ENCODE measurements at regions not wholly inside any gene's neighbourhood (a gene's known extent, or its start where the extent isn't known, plus 50 kb on each side); places are given as distances from the start of the nearest gene placed in this dataset.

DNA sequence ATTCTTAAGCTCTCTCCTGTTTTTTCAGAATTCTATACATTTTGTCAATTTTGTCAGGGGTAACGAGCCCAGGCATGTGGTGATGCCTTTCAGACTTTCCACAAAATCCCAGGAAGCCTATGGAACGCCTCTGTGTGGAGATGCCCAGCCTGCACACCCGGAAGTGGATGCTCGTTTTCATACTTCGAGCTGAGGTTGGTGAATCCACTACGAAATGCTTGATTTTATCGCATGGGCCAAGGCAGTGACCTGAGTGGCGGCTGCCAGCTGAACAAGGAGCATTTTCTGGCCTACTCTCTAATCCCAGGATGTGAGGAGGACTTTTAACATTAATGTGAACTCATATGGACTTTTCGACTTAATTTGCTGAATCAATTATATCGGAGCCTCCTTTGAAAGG is 426.7 kb upstream of the B3GAT1 start:
- Histone ChIP-seq H3K9ac (ENCODE audit: low read length) (no peak overlapping the region), H3K36me3 (ENCODE audit: control insufficient read depth, insufficient read depth, low read length) (no peaks in the 10 kb centered on the region), H3K4me1 (ENCODE audit: control insufficient read depth, insufficient read depth, low read length) (no peaks in the 10 kb centered on the region), H3K27me3 (ENCODE audit: control insufficient read depth, insufficient read depth, low read length) (peaks cover 4% of the 10 kb centered on the region), H3K4me3 (ENCODE audit: low read length) (no peak overlapping the region), H3K27ac (ENCODE audit: low read depth, low read length) (no peak overlapping the region)

DNA sequence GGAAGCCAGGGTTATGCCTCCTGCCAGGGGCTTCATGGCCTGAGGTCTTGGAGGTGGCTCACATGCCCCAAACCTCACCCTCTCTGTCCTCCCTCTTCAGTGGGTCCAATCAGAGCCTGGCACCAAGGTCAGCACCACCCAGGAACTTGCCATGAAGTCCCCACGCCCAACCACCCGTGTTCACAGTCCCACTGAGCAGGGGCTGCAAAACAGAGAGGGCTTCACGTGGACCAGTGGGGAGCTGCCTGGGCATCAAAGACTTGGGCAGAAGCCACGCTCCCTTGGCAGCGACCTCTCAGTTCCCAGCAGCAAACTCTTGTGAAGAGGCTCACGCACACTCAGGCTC is 425.8 kb upstream of the B3GAT1 start:
- Histone ChIP-seq H3K27ac (ENCODE audit: low read depth, low read length) (no peak overlapping the region), H3K27me3 (ENCODE audit: control insufficient read depth, insufficient read depth, low read length) (peaks cover 4% of the 10 kb centered on the region), H3K4me3 (ENCODE audit: low read length) (no peak overlapping the region), H3K4me1 (ENCODE audit: control insufficient read depth, insufficient read depth, low read length) (no peaks in the 10 kb centered on the region), H3K9ac (ENCODE audit: low read length) (no peak overlapping the region), H3K36me3 (ENCODE audit: control insufficient read depth, insufficient read depth, low read length) (no peaks in the 10 kb centered on the region)

DNA sequence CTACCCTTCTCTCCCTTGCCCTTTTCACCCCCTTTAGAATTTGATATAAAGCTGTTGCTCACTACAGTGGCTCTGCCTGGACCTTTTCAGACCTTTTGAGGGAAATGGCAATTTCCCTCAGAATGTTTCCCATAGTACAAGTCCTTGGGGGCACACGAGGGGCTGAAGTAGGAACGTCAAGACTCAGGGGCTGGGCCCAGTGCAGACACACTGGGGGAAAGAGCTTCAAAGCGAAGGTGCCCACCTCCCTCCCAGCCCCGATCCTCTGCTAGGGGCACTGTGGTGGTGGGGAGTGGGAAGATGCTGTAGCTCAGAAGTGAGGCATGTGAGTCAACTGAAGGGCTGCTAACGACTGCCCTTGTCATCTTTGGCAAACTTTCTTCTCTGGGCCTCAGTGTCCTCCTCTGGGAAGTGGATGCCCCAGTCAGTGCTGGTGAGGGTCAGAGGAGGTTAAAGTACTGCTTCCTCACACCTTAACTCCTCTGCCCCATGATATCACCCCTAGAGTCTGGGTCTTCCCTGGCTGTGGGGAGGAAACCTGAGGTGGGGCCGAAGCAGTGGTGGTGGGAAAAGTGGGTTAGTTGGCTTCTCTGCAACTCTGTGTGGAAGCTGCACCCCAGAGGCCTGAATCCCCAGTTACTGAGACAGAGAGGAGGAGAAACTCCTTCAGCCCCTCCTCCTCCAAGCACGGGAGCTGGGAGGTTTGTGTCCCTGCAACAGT is 425.3 kb upstream of the B3GAT1 start:
- Histone ChIP-seq H3K4me1 (ENCODE audit: control insufficient read depth, insufficient read depth, low read length) (no peaks in the 10 kb centered on the region), H3K27me3 (ENCODE audit: control insufficient read depth, insufficient read depth, low read length) (peaks cover 4% of the 10 kb centered on the region), H3K9ac (ENCODE audit: low read length) (no peak overlapping the region), H3K27ac (ENCODE audit: low read depth, low read length) (no peak overlapping the region), H3K4me3 (ENCODE audit: low read length) (no peak overlapping the region), H3K36me3 (ENCODE audit: control insufficient read depth, insufficient read depth, low read length) (no peaks in the 10 kb centered on the region)

DNA sequence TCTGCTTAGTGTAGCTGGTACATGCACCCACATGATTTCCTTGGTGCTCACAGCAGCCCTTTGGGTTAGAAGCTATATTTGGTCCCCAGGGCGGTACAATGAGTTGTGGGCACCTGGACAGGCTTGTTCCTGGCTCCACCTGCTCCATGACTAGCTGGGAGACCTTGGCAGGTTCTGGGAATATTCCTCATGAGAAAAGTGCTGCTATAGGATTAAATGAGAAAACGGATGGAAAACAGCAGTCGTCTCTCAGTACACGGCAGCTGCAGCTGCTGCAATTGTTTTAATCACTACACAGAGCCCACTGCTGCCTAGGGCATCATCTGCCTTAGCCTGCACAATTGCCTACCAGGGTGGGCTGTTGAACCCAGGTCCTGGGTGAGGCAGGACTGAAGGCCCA is 424.5 kb upstream of the B3GAT1 start:
- Histone ChIP-seq H3K4me1 (ENCODE audit: control insufficient read depth, insufficient read depth, low read length) (no peaks in the 10 kb centered on the region), H3K27ac (ENCODE audit: low read depth, low read length) (no peak overlapping the region), H3K9ac (ENCODE audit: low read length) (no peak overlapping the region), H3K36me3 (ENCODE audit: control insufficient read depth, insufficient read depth, low read length) (no peaks in the 10 kb centered on the region), H3K27me3 (ENCODE audit: control insufficient read depth, insufficient read depth, low read length) (peaks cover 4% of the 10 kb centered on the region), H3K4me3 (ENCODE audit: low read length) (no peak overlapping the region)

DNA sequence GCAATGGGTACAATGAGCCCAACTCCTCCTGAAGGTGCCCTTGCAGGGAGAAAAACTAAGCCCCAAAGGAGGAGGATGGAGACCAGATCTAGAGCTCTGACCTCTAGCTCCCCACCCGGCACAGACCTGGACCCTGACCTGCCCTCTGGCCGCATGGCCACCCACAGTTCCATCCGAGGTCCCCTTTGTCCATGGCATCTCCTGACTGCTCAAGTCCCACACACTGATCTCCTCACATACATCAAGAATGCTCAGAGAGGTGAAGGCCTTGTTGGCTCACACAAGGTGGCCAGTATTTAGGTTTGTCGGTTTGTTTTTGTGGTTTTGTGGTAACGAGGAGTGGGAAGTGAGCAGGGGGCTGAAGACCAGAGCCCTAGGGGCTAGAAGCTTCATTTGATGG is 423.5 kb upstream of the B3GAT1 start:
- Histone ChIP-seq H3K27me3 (ENCODE audit: control insufficient read depth, insufficient read depth, low read length) (no peaks in the 10 kb centered on the region), H3K27ac (ENCODE audit: low read depth, low read length) (no peak overlapping the region)

DNA sequence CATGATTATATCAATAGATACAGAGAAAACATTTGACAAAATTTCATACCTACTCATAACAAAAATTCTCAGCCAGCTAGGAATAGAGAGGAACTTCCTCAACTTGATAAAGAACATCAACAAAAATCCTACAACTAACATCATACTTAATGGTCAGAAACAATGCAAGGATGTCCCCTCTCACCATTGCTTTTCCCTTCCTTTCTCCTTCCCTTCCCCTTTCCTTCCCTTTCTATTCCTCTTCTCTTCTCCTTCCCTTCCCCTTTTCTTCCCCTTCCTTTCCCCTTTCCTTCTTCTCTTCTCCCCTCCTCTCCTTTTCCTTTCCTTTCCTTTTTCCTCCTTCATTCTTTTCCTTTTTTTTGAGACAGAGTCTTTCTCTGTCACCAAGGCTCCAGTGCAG is 418.3 kb upstream of the B3GAT1 start:
- Histone ChIP-seq H3K9ac (ENCODE audit: low read length) (no peak overlapping the region), H3K27ac (ENCODE audit: low read depth, low read length) (no peak overlapping the region), H3K4me3 (ENCODE audit: low read length) (no peak overlapping the region), H3K36me3 (ENCODE audit: control insufficient read depth, insufficient read depth, low read length) (no peaks in the 10 kb centered on the region), H3K4me1 (ENCODE audit: control insufficient read depth, insufficient read depth, low read length) (no peaks in the 10 kb centered on the region), H3K27me3 (ENCODE audit: control insufficient read depth, insufficient read depth, low read length) (no peaks in the 10 kb centered on the region)

More for the DNA sequence above, 423.5 kb upstream of the B3GAT1 start:
- no peaks in the 10 kb centered on the region for H3K4me1 ChIP-seq (ENCODE audit: control insufficient read depth, insufficient read depth, low read length)
- no peak overlapping the region for H3K9ac ChIP-seq (ENCODE audit: low read length)
- H3K4me3 ChIP-seq (ENCODE audit: low read length): no peak overlapping the region
- H3K36me3 ChIP-seq (ENCODE audit: control insufficient read depth, insufficient read depth, low read length): no peaks in the 10 kb centered on the region

DNA sequence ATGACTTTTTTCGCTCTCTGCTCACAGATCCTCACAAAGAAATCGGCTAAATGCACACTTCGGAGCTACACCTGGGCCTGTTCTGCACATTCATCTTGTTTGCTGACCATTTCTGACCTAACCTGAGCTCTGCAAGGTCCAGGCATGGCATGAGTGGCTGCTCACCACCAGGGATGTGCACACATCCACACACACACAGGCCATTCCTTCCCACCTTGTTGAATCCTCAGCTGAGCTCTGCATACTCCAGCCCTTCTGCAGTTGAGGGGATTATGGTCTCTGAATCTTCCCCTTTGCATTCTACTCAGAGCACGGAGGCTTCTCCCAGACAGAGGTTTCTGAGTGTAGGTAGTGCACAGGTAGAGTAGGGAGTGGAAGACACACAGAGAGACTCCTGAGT is 411.9 kb upstream of the B3GAT1 start:
- H3K9ac ChIP-seq (ENCODE audit: low read length): no peak overlapping the region
- no peaks in the 10 kb centered on the region for H3K36me3 ChIP-seq (ENCODE audit: control insufficient read depth, insufficient read depth, low read length)
- H3K4me1 ChIP-seq (ENCODE audit: control insufficient read depth, insufficient read depth, low read length): no peaks in the 10 kb centered on the region
- H3K27me3 ChIP-seq (ENCODE audit: control insufficient read depth, insufficient read depth, low read length): peaks cover 4% of the 10 kb centered on the region
- H3K27ac ChIP-seq (ENCODE audit: low read depth, low read length): no peak overlapping the region
- H3K4me3 ChIP-seq (ENCODE audit: low read length): no peak overlapping the region

DNA sequence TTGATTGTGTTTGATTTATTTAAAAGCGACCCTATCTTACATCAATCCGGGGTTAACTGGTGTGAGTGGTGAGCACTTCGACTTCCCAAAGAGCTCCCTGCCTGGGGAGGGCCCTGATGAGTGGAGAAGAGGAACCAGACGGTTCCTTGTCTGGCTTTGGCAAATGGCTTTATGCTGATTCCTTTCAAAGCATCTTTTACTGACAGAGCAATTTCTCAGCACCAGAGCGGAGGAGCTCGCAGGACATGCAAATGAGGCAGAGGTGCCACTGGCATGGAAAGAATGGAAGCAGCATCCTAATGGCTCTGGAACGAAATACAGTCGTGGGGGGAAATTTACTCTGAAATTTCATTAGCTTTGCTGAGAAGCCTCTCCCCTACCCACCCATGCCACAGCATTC is 410.9 kb upstream of the B3GAT1 start:
- no peaks in the 10 kb centered on the region for H3K36me3 ChIP-seq (ENCODE audit: control insufficient read depth, insufficient read depth, low read length)
- peaks cover 4% of the 10 kb centered on the region for H3K27me3 ChIP-seq (ENCODE audit: control insufficient read depth, insufficient read depth, low read length)
- no peak overlapping the region for H3K9ac ChIP-seq (ENCODE audit: low read length)
- no peaks in the 10 kb centered on the region for H3K4me1 ChIP-seq (ENCODE audit: control insufficient read depth, insufficient read depth, low read length)
- H3K4me3 ChIP-seq (ENCODE audit: low read length): no peak overlapping the region
- no peak overlapping the region for H3K27ac ChIP-seq (ENCODE audit: low read depth, low read length)

DNA sequence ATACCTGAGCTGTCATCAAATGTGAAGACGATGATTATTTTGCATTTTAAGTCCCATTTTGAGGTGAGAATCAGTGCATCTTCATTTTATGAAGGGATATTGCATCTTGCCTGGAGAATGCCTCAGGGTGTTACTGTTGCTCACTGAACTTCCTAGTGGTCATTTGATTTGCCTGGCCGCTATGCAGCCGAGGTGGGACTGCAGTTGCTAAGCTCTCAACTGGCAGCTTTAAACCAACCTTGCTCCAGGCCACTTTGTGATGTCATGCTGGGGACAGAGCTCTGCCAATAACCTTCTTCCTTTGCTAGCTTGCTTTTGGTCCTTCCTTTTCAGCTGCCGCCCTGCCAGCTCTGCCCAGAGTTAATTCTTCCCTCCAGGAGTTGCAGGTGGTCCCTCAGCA is 409.4 kb upstream of the B3GAT1 start:
- Histone ChIP-seq H3K27me3 (ENCODE audit: control insufficient read depth, insufficient read depth, low read length) (peaks cover 4% of the 10 kb centered on the region), H3K4me1 (ENCODE audit: control insufficient read depth, insufficient read depth, low read length) (no peaks in the 10 kb centered on the region), H3K36me3 (ENCODE audit: control insufficient read depth, insufficient read depth, low read length) (no peaks in the 10 kb centered on the region), H3K27ac (ENCODE audit: low read depth, low read length) (no peak overlapping the region), H3K4me3 (ENCODE audit: low read length) (no peak overlapping the region), H3K9ac (ENCODE audit: low read length) (no peak overlapping the region)

DNA sequence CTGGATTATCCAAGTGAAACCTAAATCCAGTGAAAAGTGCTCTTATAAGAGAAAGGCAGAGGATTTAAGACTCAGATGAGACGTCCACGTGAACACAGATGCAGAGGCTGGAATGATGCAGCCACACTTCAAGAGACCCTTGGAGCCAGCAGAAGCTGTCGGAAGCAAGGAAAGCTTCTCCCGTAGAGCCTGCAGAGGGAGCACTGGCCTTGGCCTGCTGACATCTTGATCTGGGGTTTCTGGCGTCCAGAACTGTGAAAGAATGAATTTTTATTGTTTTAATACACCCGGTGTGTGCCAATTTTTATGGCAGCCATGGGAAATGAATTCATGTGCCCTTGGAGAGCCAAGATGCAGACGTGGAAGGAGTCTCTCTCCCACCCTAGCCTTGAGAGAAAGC is 407.0 kb upstream of the B3GAT1 start:
- Histone ChIP-seq H3K4me3 (ENCODE audit: low read length) (no peak overlapping the region), H3K27ac (ENCODE audit: low read depth, low read length) (no peak overlapping the region), H3K36me3 (ENCODE audit: control insufficient read depth, insufficient read depth, low read length) (no peaks in the 10 kb centered on the region), H3K9ac (ENCODE audit: low read length) (no peak overlapping the region), H3K4me1 (ENCODE audit: control insufficient read depth, insufficient read depth, low read length) (no peaks in the 10 kb centered on the region), H3K27me3 (ENCODE audit: control insufficient read depth, insufficient read depth, low read length) (peaks cover 3% of the 10 kb centered on the region)

DNA sequence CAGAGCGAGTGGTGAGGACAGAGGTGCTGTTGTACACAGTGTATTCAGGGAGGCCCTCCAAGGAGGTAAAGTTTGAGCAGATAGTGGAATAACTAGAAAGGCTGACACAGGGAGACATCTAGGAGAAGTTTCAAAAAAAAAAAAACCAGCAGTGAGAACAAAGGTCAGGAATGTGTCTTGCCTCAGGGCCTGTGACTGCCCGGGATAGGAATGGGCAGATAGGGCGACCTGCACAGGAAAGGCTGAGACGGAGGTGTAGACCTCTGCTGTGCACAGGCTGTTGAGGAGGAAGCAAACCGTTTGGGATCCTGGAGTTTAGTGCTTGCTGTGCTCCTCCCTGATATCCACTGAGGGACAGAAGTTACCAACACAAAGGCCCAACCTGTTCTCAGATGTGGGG is 406.5 kb upstream of the B3GAT1 start:
- no peak overlapping the region for H3K27ac ChIP-seq (ENCODE audit: low read depth, low read length)
- no peak overlapping the region for H3K9ac ChIP-seq (ENCODE audit: low read length)
- no peaks in the 10 kb centered on the region for H3K27me3 ChIP-seq (ENCODE audit: control insufficient read depth, insufficient read depth, low read length)
- no peaks in the 10 kb centered on the region for H3K36me3 ChIP-seq (ENCODE audit: control insufficient read depth, insufficient read depth, low read length)
- H3K4me1 ChIP-seq (ENCODE audit: control insufficient read depth, insufficient read depth, low read length): no peaks in the 10 kb centered on the region
- H3K4me3 ChIP-seq (ENCODE audit: low read length): no peak overlapping the region

DNA sequence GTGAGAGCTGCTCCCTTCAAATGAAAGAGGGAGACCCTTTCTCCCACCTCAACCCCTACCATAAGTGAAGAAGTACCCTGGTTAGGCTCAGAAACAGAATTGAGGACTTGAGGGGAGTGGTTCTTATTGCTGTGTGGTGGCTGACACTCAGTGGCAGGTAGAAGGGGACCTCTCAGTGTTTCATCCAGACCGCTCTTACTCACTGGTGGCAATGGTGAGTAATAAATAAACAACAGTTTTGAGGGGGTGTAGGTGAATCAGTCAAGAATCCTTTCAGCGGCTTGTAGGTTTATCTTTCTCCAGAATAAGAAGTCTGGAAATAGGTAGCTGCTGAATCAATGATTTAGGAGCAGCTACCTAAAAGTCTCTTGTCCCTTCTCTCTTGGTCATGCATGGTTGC is 403.4 kb upstream of the B3GAT1 start:
- no peaks in the 10 kb centered on the region for H3K36me3 ChIP-seq (ENCODE audit: control insufficient read depth, insufficient read depth, low read length)
- no peak overlapping the region for H3K27ac ChIP-seq (ENCODE audit: low read depth, low read length)
- no peak overlapping the region for H3K9ac ChIP-seq (ENCODE audit: low read length)
- no peak overlapping the region for H3K4me3 ChIP-seq (ENCODE audit: low read length)
- no peaks in the 10 kb centered on the region for H3K27me3 ChIP-seq (ENCODE audit: control insufficient read depth, insufficient read depth, low read length)
- no peaks in the 10 kb centered on the region for H3K4me1 ChIP-seq (ENCODE audit: control insufficient read depth, insufficient read depth, low read length)

DNA sequence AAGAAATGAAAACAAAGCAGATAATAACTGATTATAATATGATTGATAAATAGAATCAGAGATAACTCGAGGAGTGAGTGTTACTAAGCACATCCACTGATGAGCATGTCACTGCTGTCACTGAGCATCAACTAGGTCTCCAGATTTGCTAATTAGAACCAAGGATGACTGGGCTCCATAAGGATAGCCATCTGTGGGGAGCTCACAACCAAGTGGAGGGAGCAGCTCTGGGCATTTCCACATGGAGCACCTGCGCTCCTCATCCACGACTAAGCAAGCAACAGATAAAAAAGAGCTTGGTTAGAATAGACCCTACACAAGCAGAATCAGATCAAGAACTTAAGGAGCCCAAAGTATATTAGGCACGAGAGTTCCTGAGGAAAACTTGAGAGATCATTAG is 396.0 kb upstream of the B3GAT1 start:
- no peak overlapping the region for H3K9ac ChIP-seq (ENCODE audit: low read length)
- no peak overlapping the region for H3K27ac ChIP-seq (ENCODE audit: low read depth, low read length)
- no peaks in the 10 kb centered on the region for H3K36me3 ChIP-seq (ENCODE audit: control insufficient read depth, insufficient read depth, low read length)
- H3K27me3 ChIP-seq (ENCODE audit: control insufficient read depth, insufficient read depth, low read length): no peaks in the 10 kb centered on the region
- no peak overlapping the region for H3K4me3 ChIP-seq (ENCODE audit: low read length)
- H3K4me1 ChIP-seq (ENCODE audit: control insufficient read depth, insufficient read depth, low read length): no peaks in the 10 kb centered on the region
